Effector memory CD8-positive, alpha-beta T cell (primary cell): ENCODE measurements at regions not wholly inside any gene's neighbourhood (a gene's known extent, or its start where the extent isn't known, plus 50 kb on each side); places are given as distances from the start of the nearest gene placed in this dataset.

Experiments
- ATAC-seq: fragments of 150-1000 bp; cut with Tn5 transposase; replicated peaks from 2 replicates; pipeline ENCODE4 v1.10.0; 2021; ENCODE audit warnings: mild to moderate bottlenecking, moderate library complexity
- DNase-seq, 3 experiments: peaks; one replicate each; pipeline ENCODE4 v3.0.0; 2021
- H3K27ac Mint-ChIP-seq, 2 donors: one replicate each; pipeline ENCODE4 v1.8.0; 2022; ENCODE audit warnings: mild to moderate bottlenecking in 2 of 2, mixed read lengths in 2 of 2, moderate library complexity in 2 of 2
- H3K27me3 Mint-ChIP-seq, 2 donors: one replicate each; pipeline ENCODE4 v1.8.0; 2022; ENCODE audit warnings: mixed read lengths in 2 of 2
- H3K36me3 Mint-ChIP-seq: one replicate; pipeline ENCODE4 v1.8.0; 2022; ENCODE audit warnings: mild to moderate bottlenecking, moderate library complexity, mixed read lengths; ENCODE audit not compliant: insufficient read depth
- H3K4me1 Mint-ChIP-seq, 2 donors: one replicate each; pipeline ENCODE4 v1.8.0; 2022; ENCODE audit warnings: low read depth in 2 of 2, mixed read lengths in 2 of 2
- H3K4me3 Mint-ChIP-seq, 2 donors: one replicate each; pipeline ENCODE4 v1.8.0; 2022; ENCODE audit warnings: mild to moderate bottlenecking in 2 of 2, mixed read lengths in 2 of 2, moderate library complexity in 2 of 2
- H3K9me3 Mint-ChIP-seq, 2 donors: one replicate each; pipeline ENCODE4 v1.8.0; 2022; ENCODE audit warnings: mixed read lengths in 2 of 2

- DNase-seq, result no peak
- H3K27me3 Mint-ChIP-seq, result peaks cover 15 to 60% of the 10 kb centered on the region in 2 donors
- H3K4me1 Mint-ChIP-seq, result no peaks in the 10 kb centered on the region
- H3K36me3 Mint-ChIP-seq, result no peaks in the 10 kb centered on the region
- no peak overlapping the region for H3K27ac Mint-ChIP-seq
- ATAC-seq, result no peak
- H3K4me3 Mint-ChIP-seq, result no peak overlapping the region
- H3K9me3 Mint-ChIP-seq, result no peaks in the 10 kb centered on the region
Measured at GRCh38 chr2:207256476-207257207, 90.9 kb upstream of the KLF7 start.

GRCh38 chr2:207257251-207258250, 91.8 kb upstream of the KLF7 start:
- no peaks in the 10 kb centered on the region for H3K4me1 Mint-ChIP-seq
- no peaks in the 10 kb centered on the region for H3K36me3 Mint-ChIP-seq
- no peak for DNase-seq
- H3K4me3 Mint-ChIP-seq, result no peak overlapping the region
- ATAC-seq, result no peak
- no peaks in the 10 kb centered on the region for H3K9me3 Mint-ChIP-seq
- H3K27ac Mint-ChIP-seq, result no peak overlapping the region
- H3K27me3 Mint-ChIP-seq, result peaks cover 15 to 58% of the 10 kb centered on the region in 2 donors

GRCh38 chr2:207258263-207258991, 92.7 kb upstream of the KLF7 start:
- H3K4me1 Mint-ChIP-seq, result no peaks in the 10 kb centered on the region
- H3K36me3 Mint-ChIP-seq, result no peaks in the 10 kb centered on the region
- no peak overlapping the region for H3K4me3 Mint-ChIP-seq
- no peak for DNase-seq
- H3K27ac Mint-ChIP-seq, result no peak overlapping the region
- no peak for ATAC-seq
- H3K27me3 Mint-ChIP-seq, result peaks cover 20 to 54% of the 10 kb centered on the region in 2 donors
- H3K9me3 Mint-ChIP-seq, result peaks cover 0 to 2% of the 10 kb centered on the region in 2 donors

GRCh38 chr2:207260021-207260420, 94.3 kb upstream of the KLF7 start:
- no peak overlapping the region for H3K4me3 Mint-ChIP-seq
- no peaks in the 10 kb centered on the region for H3K36me3 Mint-ChIP-seq
- no peaks in the 10 kb centered on the region for H3K4me1 Mint-ChIP-seq
- no peak for ATAC-seq
- H3K27me3 Mint-ChIP-seq, result peaks cover 18 to 43% of the 10 kb centered on the region in 2 donors
- H3K9me3 Mint-ChIP-seq, result peaks cover 0 to 2% of the 10 kb centered on the region in 2 donors
- H3K27ac Mint-ChIP-seq, result no peak overlapping the region
- no peak for DNase-seq

GRCh38 chr2:207260947-207261346, 95.2 kb upstream of the KLF7 start:
- peak overlapping the region in 1 of 2 donors; percentile 27 for H3K27ac Mint-ChIP-seq
- no peak for DNase-seq
- no peak for ATAC-seq
- H3K9me3 Mint-ChIP-seq, result peaks cover 0 to 4% of the 10 kb centered on the region in 2 donors
- no peaks in the 10 kb centered on the region for H3K4me1 Mint-ChIP-seq
- H3K36me3 Mint-ChIP-seq, result no peaks in the 10 kb centered on the region
- peaks cover 11 to 34% of the 10 kb centered on the region in 2 donors for H3K27me3 Mint-ChIP-seq
- H3K4me3 Mint-ChIP-seq, result no peak overlapping the region

- Mint-ChIP-seq H3K36me3 (no peaks in the 10 kb centered on the region), H3K4me1 (no peaks in the 10 kb centered on the region), H3K27me3 (peaks cover 11 to 24% of the 10 kb centered on the region in 2 donors), H3K4me3 (no peak overlapping the region), H3K27ac (no peak overlapping the region), H3K9me3 (peaks cover 0 to 4% of the 10 kb centered on the region in 2 donors)
- DNase-seq (no peak), ATAC-seq (no peak)
Measured at GRCh38 chr2:207264310-207264709, 98.6 kb upstream of the KLF7 start.

- Mint-ChIP-seq H3K4me3 (no peak overlapping the region), H3K36me3 (no peaks in the 10 kb centered on the region), H3K4me1 (no peaks in the 10 kb centered on the region), H3K27ac (no peak overlapping the region), H3K27me3 (peaks cover 8 to 14% of the 10 kb centered on the region in 2 donors), H3K9me3 (peaks cover 0 to 4% of the 10 kb centered on the region in 2 donors)
- ATAC-seq (no peak), DNase-seq (no peak)
Measured at GRCh38 chr2:207265332-207265731, 99.6 kb upstream of the KLF7 start.

GRCh38 chr2:207265869-207266268, 100.1 kb upstream of the KLF7 start:
- Mint-ChIP-seq H3K9me3 (peaks cover 0 to 4% of the 10 kb centered on the region in 2 donors), H3K4me3 (no peak overlapping the region), H3K27ac (no peak overlapping the region), H3K36me3 (no peaks in the 10 kb centered on the region), H3K27me3 (peaks cover 5 to 9% of the 10 kb centered on the region in 2 donors), H3K4me1 (no peaks in the 10 kb centered on the region)
- DNase-seq (no peak), ATAC-seq (no peak)

- Mint-ChIP-seq H3K27me3 (peaks cover under 1 to 5% of the 10 kb centered on the region in 2 donors), H3K27ac (no peak overlapping the region), H3K36me3 (no peaks in the 10 kb centered on the region), H3K9me3 (peaks cover 0 to 4% of the 10 kb centered on the region in 2 donors), H3K4me3 (no peak overlapping the region), H3K4me1 (no peaks in the 10 kb centered on the region)
- DNase-seq, result no peak
- no peak for ATAC-seq
Measured at GRCh38 chr2:207266648-207267047, 100.9 kb upstream of the KLF7 start.

GRCh38 chr2:207269038-207269437, 103.3 kb upstream of the KLF7 start:
- Mint-ChIP-seq H3K9me3 (peaks cover 0 to 2% of the 10 kb centered on the region in 2 donors), H3K27ac (no peak overlapping the region), H3K4me1 (no peaks in the 10 kb centered on the region), H3K27me3 (no peaks in the 10 kb centered on the region), H3K4me3 (no peak overlapping the region), H3K36me3 (no peaks in the 10 kb centered on the region)
- DNase-seq (no peak), ATAC-seq (no peak)

- H3K27me3 Mint-ChIP-seq, result peaks cover 6 to 18% of the 10 kb centered on the region in 2 donors
- no peaks in the 10 kb centered on the region for H3K9me3 Mint-ChIP-seq
- H3K4me3 Mint-ChIP-seq, result no peak overlapping the region
- ATAC-seq, result no peak
- H3K27ac Mint-ChIP-seq, result no peak overlapping the region
- no peak for DNase-seq
- H3K4me1 Mint-ChIP-seq, result no peaks in the 10 kb centered on the region
- H3K36me3 Mint-ChIP-seq, result no peaks in the 10 kb centered on the region
Measured at GRCh38 chr2:207274530-207275189, 108.9 kb upstream of the KLF7 start.

- no peak for ATAC-seq
- Mint-ChIP-seq H3K4me3 (no peak overlapping the region), H3K36me3 (no peaks in the 10 kb centered on the region), H3K27ac (no peak overlapping the region), H3K27me3 (peaks cover 6 to 18% of the 10 kb centered on the region in 2 donors), H3K4me1 (no peaks in the 10 kb centered on the region), H3K9me3 (no peaks in the 10 kb centered on the region)
- DNase-seq, result no peak
Measured at GRCh38 chr2:207275779-207276178, 110.0 kb upstream of the KLF7 start.

- H3K36me3 Mint-ChIP-seq, result no peaks in the 10 kb centered on the region
- H3K4me1 Mint-ChIP-seq, result no peaks in the 10 kb centered on the region
- no peak overlapping the region for H3K4me3 Mint-ChIP-seq
- H3K9me3 Mint-ChIP-seq, result no peaks in the 10 kb centered on the region
- no peak overlapping the region for H3K27ac Mint-ChIP-seq
- peaks cover 6 to 18% of the 10 kb centered on the region in 2 donors for H3K27me3 Mint-ChIP-seq
- ATAC-seq (no peak), DNase-seq (no peak)
Measured at GRCh38 chr2:207276248-207276647, 110.5 kb upstream of the KLF7 start.
